Endothelial cell (in vitro differentiated cells): ENCODE measurements at regions not wholly inside any gene's neighbourhood (a gene's known extent, or its start where the extent isn't known, plus 50 kb on each side); places are given as distances from the start of the nearest gene placed in this dataset.
"Not testable (repeated sequence)": the region's sequence is repeated elsewhere in the genome, so short reads cannot be mapped to it uniquely, and the experiment has no call there.

ENCODE experiments used
- DNase-seq: peaks from one replicate; pipeline ENCODE4 v3.0.0; 2021; ENCODE audit warnings: low spot score
- H3K27ac Mint-ChIP-seq: one replicate; pipeline ENCODE4 v1.8.0; 2021; ENCODE audit warnings: mixed read lengths, inconsistent platforms; ENCODE audit not compliant: unreplicated experiment
- H3K27me3 Mint-ChIP-seq: one replicate; pipeline ENCODE4 v1.8.0; 2021; ENCODE audit warnings: mild to moderate bottlenecking, moderate library complexity, mixed read lengths, inconsistent platforms; ENCODE audit not compliant: unreplicated experiment
- H3K36me3 Mint-ChIP-seq: one replicate; pipeline ENCODE4 v1.8.0; 2021; ENCODE audit warnings: mild to moderate bottlenecking, low read depth, mixed read lengths, inconsistent platforms; ENCODE audit not compliant: unreplicated experiment
- H3K4me1 Mint-ChIP-seq: one replicate; pipeline ENCODE4 v1.8.0; 2021; ENCODE audit warnings: mild to moderate bottlenecking, mixed read lengths, inconsistent platforms; ENCODE audit not compliant: unreplicated experiment
- H3K4me3 Mint-ChIP-seq: one replicate; pipeline ENCODE4 v1.8.0; 2021; ENCODE audit warnings: mild to moderate bottlenecking, mixed read lengths, inconsistent platforms; ENCODE audit not compliant: unreplicated experiment
- H3K9me3 Mint-ChIP-seq: one replicate; pipeline ENCODE4 v1.8.0; 2021; ENCODE audit warnings: mixed read lengths, inconsistent platforms; ENCODE audit not compliant: unreplicated experiment
- CTCF ChIP-seq: fragments of 200-600 bp; sonication (generic); IDR thresholded peaks from one replicate; pipeline ENCODE4 v1.5.0; 2021; ENCODE audit warnings: antibody characterized with exemption; ENCODE audit not compliant: unreplicated experiment

- Mint-ChIP-seq H3K4me3 (no peak overlapping the region), H3K27ac (no peak overlapping the region), H3K9me3 (no peaks in the 10 kb centered on the region), H3K4me1 (peaks cover 32% of the 10 kb centered on the region), H3K27me3 (peaks cover 3% of the 10 kb centered on the region), H3K36me3 (no peaks in the 10 kb centered on the region)
- TF ChIP-seq CTCF, result no peak
- DNase-seq, result no peak
Measured at GRCh38 chr2:44086629-44087028, 82.0 kb upstream of the PPM1B start.

GRCh38 chr2:44087036-44087713 is 81.5 kb upstream of the PPM1B start:
- peak; percentile 93 for TF ChIP-seq CTCF
- peak; percentile 92 for DNase-seq

GRCh38 chr2:44087714-44088092 is 81.0 kb upstream of the PPM1B start:
- Mint-ChIP-seq H3K9me3 (no peaks in the 10 kb centered on the region), H3K36me3 (no peaks in the 10 kb centered on the region), H3K27ac (peak overlapping the region; percentile 62), H3K4me3 (peak overlapping the region; percentile 90), H3K4me1 (peaks cover 32% of the 10 kb centered on the region), H3K27me3 (peaks cover 2% of the 10 kb centered on the region)
- no peak for TF ChIP-seq CTCF
- DNase-seq, result no peak

More at GRCh38 chr2:44087036-44087713, 81.5 kb upstream of the PPM1B start:
- peaks cover 32% of the 10 kb centered on the region for H3K4me1 Mint-ChIP-seq
- H3K4me3 Mint-ChIP-seq, result peak overlapping the region; percentile 90
- H3K27me3 Mint-ChIP-seq, result peaks cover 2% of the 10 kb centered on the region
- H3K27ac Mint-ChIP-seq, result peak overlapping the region; percentile 62
- no peaks in the 10 kb centered on the region for H3K36me3 Mint-ChIP-seq
- no peaks in the 10 kb centered on the region for H3K9me3 Mint-ChIP-seq

- H3K36me3 Mint-ChIP-seq, H3K4me3 Mint-ChIP-seq, H3K27ac Mint-ChIP-seq, H3K9me3 Mint-ChIP-seq, DNase-seq, H3K27me3 Mint-ChIP-seq: not testable (repeated sequence)
- H3K4me1 Mint-ChIP-seq, result peaks cover 28% of the 10 kb centered on the region
Measured at GRCh38 chr2:44092519-44092918, 76.2 kb upstream of the PPM1B start.

GRCh38 chr2:44093970-44094369 is 74.7 kb upstream of the PPM1B start:
- Mint-ChIP-seq H3K27me3 (no peaks in the 10 kb centered on the region), H3K4me1 (peaks cover 19% of the 10 kb centered on the region), H3K9me3 (no peaks in the 10 kb centered on the region), H3K4me3 (no peak overlapping the region), H3K36me3 (no peaks in the 10 kb centered on the region), H3K27ac (no peak overlapping the region)
- TF ChIP-seq CTCF, result no peak
- no peak for DNase-seq
